ENCODE measurements at regions not wholly inside any gene's neighbourhood (a gene's known extent, or its start where the extent isn't known, plus 50 kb on each side); places are given as distances from the start of the nearest gene placed in this dataset.

DNA sequence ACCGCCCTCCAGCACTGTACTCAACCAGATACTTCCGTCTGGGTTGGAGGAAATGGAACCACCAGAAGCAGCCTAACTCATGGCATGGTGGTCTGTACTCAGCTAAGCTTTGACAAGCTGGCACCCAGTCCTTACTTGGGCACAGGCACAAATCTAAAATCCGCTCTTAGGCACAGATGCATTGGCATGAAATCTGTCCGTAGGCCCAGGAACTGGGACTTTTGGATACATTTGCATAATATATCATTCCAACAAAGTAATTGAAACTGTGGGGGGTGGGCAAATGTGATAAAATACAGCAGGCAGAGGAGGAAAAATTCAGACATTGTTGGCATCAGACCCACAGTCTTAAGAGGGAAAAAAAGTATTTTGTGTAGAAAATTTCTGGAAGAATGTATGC lies 75.4 kb downstream of the C3orf85 start:
- Histone ChIP-seq H3K27ac (ENCODE audit: low read depth, low read length) (no peak overlapping the region), H3K36me3 (ENCODE audit: control insufficient read depth in 1 of 2, insufficient read depth in 2 of 2, low read length in 2 of 2) (no peaks in the 10 kb centered on the region), H3K4me3 (replicated peaks in 1 of 2; ENCODE audit: low read depth in 1 of 2, low read length in 2 of 2) (no peak overlapping the region), H3K4me1 (ENCODE audit: control insufficient read depth in 1 of 2, insufficient read depth in 2 of 2, low read length in 2 of 2) (no peaks in the 10 kb centered on the region), H2AFZ (ENCODE audit: low read depth, low read length, poor library complexity, severe bottlenecking) (no peak overlapping the region), H3K27me3 (ENCODE audit: insufficient read depth, low read length) (peaks cover 5% of the 10 kb centered on the region; the same call in 1 of the 2 replicates), H3K9me3 (ENCODE audit: control insufficient read depth in 1 of 2, insufficient read depth in 1 of 2, low read depth in 1 of 2, low read length in 2 of 2) (no peaks in the 10 kb centered on the region), H3K4me2 (ENCODE audit: low read length) (no peak overlapping the region), H3K9ac (ENCODE audit: low read length) (no peak overlapping the region), H3K9me2 (ENCODE audit: insufficient read depth) (no peaks in the 10 kb centered on the region), H4K20me1 (ENCODE audit: insufficient read depth) (no peaks in the 10 kb centered on the region), H3K79me2 (ENCODE audit: insufficient read depth, low read length) (no peaks in the 10 kb centered on the region)
- no TSS peak for BruUV-seq (replicated peaks)
- ChIA-PET RAD21 (ENCODE audit: low non-redundant PET in 1 of 2, low total read pairs in 2 of 2, uncharacterized antibody in 2 of 2, unreplicated experiment in 2 of 2) (no interaction called here), POLR2A (no interaction called here), CTCF (no interaction called here)
- no peak for DNase-seq (ENCODE audit: low read depth, low spot score)
- TF ChIP-seq ZNF274 (IDR thresholded peaks at IDR 0.05; ENCODE audit: low read depth, low read length) (no peak), FOSL1 (IDR thresholded peaks at IDR 0.05; ENCODE audit: low read depth) (no peak), ELF1 (IDR thresholded peaks at IDR 0.05; ENCODE audit: borderline replicate concordance, low read depth) (no peak), ZFX (IDR thresholded peaks at IDR 0.05) (no peak), SP1 (IDR thresholded peaks at IDR 0.05; ENCODE audit: low read depth) (no peak), POLR2AphosphoS5 (IDR thresholded peaks at IDR 0.05; ENCODE audit: low read depth, low read length) (no peak), YY1 (IDR thresholded peaks at IDR 0.05; ENCODE audit: extremely low read depth, insufficient replicate concordance, low read depth, low read length) (no peak), EGR1 (IDR thresholded peaks at IDR 0.05; ENCODE audit: low read depth) (no peak), SIN3A (IDR thresholded peaks at IDR 0.05; ENCODE audit: low read depth) (no peak), TCF7L2 (IDR thresholded peaks at IDR 0.05; ENCODE audit: borderline replicate concordance, extremely low read depth, insufficient read depth, insufficient read length) (no peak), POLR2A (IDR thresholded peaks at IDR 0.05; ENCODE audit: borderline replicate concordance, extremely low read depth, insufficient read depth, insufficient read length) (no peak)
- TF ChIP-seq, protein P1, sequence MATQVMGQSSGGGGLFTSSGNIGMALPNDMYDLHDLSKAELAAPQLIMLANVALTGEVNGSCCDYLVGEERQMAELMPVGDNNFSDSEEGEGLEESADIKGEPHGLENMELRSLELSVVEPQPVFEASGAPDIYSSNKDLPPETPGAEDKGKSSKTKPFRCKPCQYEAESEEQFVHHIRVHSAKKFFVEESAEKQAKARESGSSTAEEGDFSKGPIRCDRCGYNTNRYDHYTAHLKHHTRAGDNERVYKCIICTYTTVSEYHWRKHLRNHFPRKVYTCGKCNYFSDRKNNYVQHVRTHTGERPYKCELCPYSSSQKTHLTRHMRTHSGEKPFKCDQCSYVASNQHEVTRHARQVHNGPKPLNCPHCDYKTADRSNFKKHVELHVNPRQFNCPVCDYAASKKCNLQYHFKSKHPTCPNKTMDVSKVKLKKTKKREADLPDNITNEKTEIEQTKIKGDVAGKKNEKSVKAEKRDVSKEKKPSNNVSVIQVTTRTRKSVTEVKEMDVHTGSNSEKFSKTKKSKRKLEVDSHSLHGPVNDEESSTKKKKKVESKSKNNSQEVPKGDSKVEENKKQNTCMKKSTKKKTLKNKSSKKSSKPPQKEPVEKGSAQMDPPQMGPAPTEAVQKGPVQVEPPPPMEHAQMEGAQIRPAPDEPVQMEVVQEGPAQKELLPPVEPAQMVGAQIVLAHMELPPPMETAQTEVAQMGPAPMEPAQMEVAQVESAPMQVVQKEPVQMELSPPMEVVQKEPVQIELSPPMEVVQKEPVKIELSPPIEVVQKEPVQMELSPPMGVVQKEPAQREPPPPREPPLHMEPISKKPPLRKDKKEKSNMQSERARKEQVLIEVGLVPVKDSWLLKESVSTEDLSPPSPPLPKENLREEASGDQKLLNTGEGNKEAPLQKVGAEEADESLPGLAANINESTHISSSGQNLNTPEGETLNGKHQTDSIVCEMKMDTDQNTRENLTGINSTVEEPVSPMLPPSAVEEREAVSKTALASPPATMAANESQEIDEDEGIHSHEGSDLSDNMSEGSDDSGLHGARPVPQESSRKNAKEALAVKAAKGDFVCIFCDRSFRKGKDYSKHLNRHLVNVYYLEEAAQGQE (IDR thresholded peaks at IDR 0.05; ENCODE audit: low read depth) = no peak
- TF ChIP-seq, protein P2, sequence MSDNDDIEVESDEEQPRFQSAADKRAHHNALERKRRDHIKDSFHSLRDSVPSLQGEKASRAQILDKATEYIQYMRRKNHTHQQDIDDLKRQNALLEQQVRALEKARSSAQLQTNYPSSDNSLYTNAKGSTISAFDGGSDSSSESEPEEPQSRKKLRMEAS (IDR thresholded peaks at IDR 0.05) = no peak
- TF ChIP-seq, protein P3, sequence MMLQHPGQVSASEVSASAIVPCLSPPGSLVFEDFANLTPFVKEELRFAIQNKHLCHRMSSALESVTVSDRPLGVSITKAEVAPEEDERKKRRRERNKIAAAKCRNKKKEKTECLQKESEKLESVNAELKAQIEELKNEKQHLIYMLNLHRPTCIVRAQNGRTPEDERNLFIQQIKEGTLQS (IDR thresholded peaks at IDR 0.05) = no peak
- no peak for ATAC-seq
- intact Hi-C loops (cut with micrococcal nuclease) = no loop called here
